Stimulated activated CD8-positive, alpha-beta memory T cell treated with anti-CD3 and anti-CD28 coated beads, Interleukin-12 subunit alpha, Interleukin-12 subunit beta, amount 100 ng/mL, for 1 hour (primary cell): ENCODE measurements at regions not wholly inside any gene's neighbourhood (a gene's known extent, or its start where the extent isn't known, plus 50 kb on each side); places are given as distances from the start of the nearest gene placed in this dataset.

Experiments
- DNase-seq: peaks from one replicate; pipeline ENCODE4 v3.0.0-alpha.2; 2020; ENCODE audit warnings: low read depth

GRCh38 chr3:11089931-11090330 is 64.4 kb upstream of the HRH1 start:
- no peak for DNase-seq

GRCh38 chr3:11090551-11090950 is 63.7 kb upstream of the HRH1 start:
- DNase-seq: no peak

- DNase-seq: no peak
These were observed 63.2 kb upstream of the HRH1 start for GRCh38 chr3:11091088-11091590.

- no peak for DNase-seq
These were observed 62.5 kb upstream of the HRH1 start for GRCh38 chr3:11091791-11092190.

GRCh38 chr3:11093823-11094340 is 60.4 kb upstream of the HRH1 start:
- no peak for DNase-seq

GRCh38 chr3:11095932-11096265 is 58.4 kb upstream of the HRH1 start:
- DNase-seq: no peak

GRCh38 chr3:11096266-11097139 is 57.8 kb upstream of the HRH1 start:
- DNase-seq: peak; percentile 19

- DNase-seq: no peak
These were observed 55.0 kb upstream of the HRH1 start for GRCh38 chr3:11099306-11099705.
